NK-92 (cell line): ENCODE measurements at regions not wholly inside any gene's neighbourhood (a gene's known extent, or its start where the extent isn't known, plus 50 kb on each side); places are given as distances from the start of the nearest gene placed in this dataset.
"Not testable (repeated sequence)": the region's sequence is repeated elsewhere in the genome, so short reads cannot be mapped to it uniquely, and the experiment has no call there.

ENCODE experiments used
- DNase-seq: peaks from one replicate; lab custom pipeline; 2025; ENCODE audit not compliant: unreplicated experiment; lab: John Stamatoyannopoulos, UW

- no peak for DNase-seq
Measured at GRCh38 chr7:65509368-65510186, 135.9 kb downstream of the ZNF92 start.

- not testable (repeated sequence) for DNase-seq
Measured at GRCh38 chr7:65510187-65510538, 136.5 kb downstream of the ZNF92 start.

- DNase-seq, result not testable (repeated sequence)
Measured at GRCh38 chr7:65519751-65520150, 146.1 kb downstream of the ZNF92 start.

- DNase-seq, result not testable (repeated sequence)
Measured at GRCh38 chr7:65545465-65546161, 172.0 kb downstream of the ZNF92 start.

GRCh38 chr7:65549589-65550443 lies 176.2 kb downstream of the ZNF92 start:
- DNase-seq, result not testable (repeated sequence)

GRCh38 chr7:65550444-65550809 lies 176.8 kb downstream of the ZNF92 start:
- DNase-seq, result not testable (repeated sequence)

GRCh38 chr7:65551042-65551441 lies 177.4 kb downstream of the ZNF92 start:
- not testable (repeated sequence) for DNase-seq

- DNase-seq, result not testable (repeated sequence)
Measured at GRCh38 chr7:65554553-65555476, 181.2 kb downstream of the ZNF92 start.

- not testable (repeated sequence) for DNase-seq
Measured at GRCh38 chr7:65558584-65558983, 184.9 kb downstream of the ZNF92 start.

GRCh38 chr7:65561786-65562372 lies 188.2 kb downstream of the ZNF92 start:
- not testable (repeated sequence) for DNase-seq

- DNase-seq, result not testable (repeated sequence)
Measured at GRCh38 chr7:65562522-65562921, 188.9 kb downstream of the ZNF92 start.

GRCh38 chr7:65563333-65563732 lies 189.7 kb downstream of the ZNF92 start:
- not testable (repeated sequence) for DNase-seq

GRCh38 chr7:65568226-65568625 lies 194.6 kb downstream of the ZNF92 start:
- not testable (repeated sequence) for DNase-seq

- not testable (repeated sequence) for DNase-seq
Measured at GRCh38 chr7:65570990-65571389, 197.3 kb downstream of the ZNF92 start.

GRCh38 chr7:65572581-65572980 lies 198.9 kb downstream of the ZNF92 start:
- not testable (repeated sequence) for DNase-seq

GRCh38 chr7:65576370-65576769 lies 202.7 kb downstream of the ZNF92 start:
- not testable (repeated sequence) for DNase-seq

GRCh38 chr7:65582518-65583119 lies 209.0 kb downstream of the ZNF92 start:
- not testable (repeated sequence) for DNase-seq

GRCh38 chr7:65602495-65602894 lies 228.8 kb downstream of the ZNF92 start:
- not testable (repeated sequence) for DNase-seq

- no peak for DNase-seq
Measured at GRCh38 chr7:65609131-65609530, 235.5 kb downstream of the ZNF92 start.
